DND-41 (cell line): ENCODE measurements at regions not wholly inside any gene's neighbourhood (a gene's known extent, or its start where the extent isn't known, plus 50 kb on each side); places are given as distances from the start of the nearest gene placed in this dataset.
"Not testable (repeated sequence)": the region's sequence is repeated elsewhere in the genome, so short reads cannot be mapped to it uniquely, and the experiment has no call there.

ENCODE experiments used
- ATAC-seq: fragments of 200-7000 bp; cut with Tn5 transposase; 3 replicates; pipeline ENCODE4 v1.9.1; 2021; ENCODE audit warnings: low read depth; ENCODE audit not compliant: insufficient read depth
- DNase-seq: peaks from one replicate; pipeline ENCODE4 v3.0.0-alpha.2; 2020
- H2AFZ ChIP-seq: 2 replicates; pipeline ENCODE4 v1.6.0; 2012; ENCODE audit warnings: low read depth, low read length
- H3K27ac ChIP-seq: 2 replicates; pipeline ENCODE4 v1.5.1; 2012; ENCODE audit warnings: low read length, inconsistent platforms
- H3K27me3 ChIP-seq: fragments of 200-600 bp; sonication (generic); 2 replicates; pipeline ENCODE4 v1.6.0; 2012; ENCODE audit warnings: low read length, mild to moderate bottlenecking, inconsistent platforms; ENCODE audit not compliant: insufficient read depth, poor library complexity
- H3K36me3 ChIP-seq: 2 replicates; pipeline ENCODE4 v1.5.1; 2012; ENCODE audit warnings: low read length, inconsistent platforms; ENCODE audit not compliant: insufficient read depth
- H3K4me1 ChIP-seq: 2 replicates; pipeline ENCODE4 v1.5.1; 2012; ENCODE audit warnings: mild to moderate bottlenecking, low read length; ENCODE audit not compliant: insufficient read depth
- H3K4me2 ChIP-seq: 2 replicates; pipeline ENCODE4 v1.6.0; 2012; ENCODE audit warnings: mild to moderate bottlenecking, moderate library complexity, low read length, inconsistent platforms; ENCODE audit not compliant: insufficient read depth
- H3K4me3 ChIP-seq, 2 experiments: fragments of 200-600 bp in 1 of 2; shearing (Covaris generic) in 1 of 2; 2 replicates each; pipeline ENCODE4 v1.5.1; 2012 to 2016; ENCODE audit warnings: inconsistent platforms in 2 of 2, low read length in 2 of 2, mild to moderate bottlenecking in 2 of 2, low read depth in 1 of 2, moderate library complexity in 1 of 2
- H3K79me2 ChIP-seq: 2 replicates; pipeline ENCODE4 v1.6.0; 2012; ENCODE audit warnings: low read length, inconsistent platforms; ENCODE audit not compliant: insufficient read depth
- H3K9ac ChIP-seq: 2 replicates; pipeline ENCODE4 v1.6.0; 2012; ENCODE audit warnings: low read depth, mild to moderate bottlenecking, inconsistent platforms, low read length, moderate library complexity
- H3K9me3 ChIP-seq: 2 replicates; pipeline ENCODE4 v1.5.1; 2012; ENCODE audit warnings: low read length, moderate library complexity, mild to moderate bottlenecking, inconsistent platforms; ENCODE audit not compliant: insufficient read depth, severe bottlenecking
- H4K20me1 ChIP-seq: 2 replicates; pipeline ENCODE4 v1.6.0; 2012; ENCODE audit warnings: low read length; ENCODE audit not compliant: insufficient read depth
- CTCF ChIP-seq: IDR thresholded peaks from 2 replicates; pipeline ENCODE4 v1.5.1; 2012; ENCODE audit warnings: borderline replicate concordance, low read length, moderate library complexity, mild to moderate bottlenecking; ENCODE audit not compliant: poor library complexity, severe bottlenecking; ENCODE audit errors: extremely low read depth
- EZH2 ChIP-seq: IDR thresholded peaks from 3 replicates; pipeline ENCODE4 v1.6.1; 2012; ENCODE audit warnings: borderline replicate concordance, low read depth, mild to moderate bottlenecking, moderate library complexity, low read length, inconsistent platforms; ENCODE audit not compliant: severe bottlenecking

DNA sequence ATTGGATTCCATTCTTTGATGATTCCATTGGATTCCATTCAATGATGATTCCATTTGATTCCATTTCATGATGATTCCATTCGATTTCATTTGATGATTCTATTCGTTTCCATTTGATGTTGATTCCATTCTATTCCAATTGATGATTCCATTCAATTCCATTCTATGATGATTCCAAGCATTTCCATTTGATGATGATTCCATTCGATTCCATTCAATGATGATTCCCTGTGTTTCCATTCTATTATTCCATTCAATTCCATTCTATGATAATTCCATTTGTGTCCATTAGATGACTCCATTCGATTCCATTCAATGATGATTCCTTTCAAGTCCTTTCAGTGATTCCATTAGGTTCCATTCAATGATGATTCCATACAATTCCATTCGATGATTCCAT, 1090.5 kb downstream of the RPIA start:
- Histone ChIP-seq H3K79me2 (no peaks in the 10 kb centered on the region), H3K9ac (no peak overlapping the region), H3K9me3 (peaks cover 86% of the 10 kb centered on the region), H3K4me2 (no peak overlapping the region), H3K27me3 (no peaks in the 10 kb centered on the region), H3K36me3 (no peaks in the 10 kb centered on the region), H3K27ac (no peak overlapping the region), H2AFZ (no peak overlapping the region), H3K4me3 (no peak overlapping the region), H4K20me1 (no peaks in the 10 kb centered on the region), H3K4me1 (no peaks in the 10 kb centered on the region)
- DNase-seq (no peak), ATAC-seq (no peak)
- TF ChIP-seq EZH2 (no peak), CTCF (no peak)

DNA sequence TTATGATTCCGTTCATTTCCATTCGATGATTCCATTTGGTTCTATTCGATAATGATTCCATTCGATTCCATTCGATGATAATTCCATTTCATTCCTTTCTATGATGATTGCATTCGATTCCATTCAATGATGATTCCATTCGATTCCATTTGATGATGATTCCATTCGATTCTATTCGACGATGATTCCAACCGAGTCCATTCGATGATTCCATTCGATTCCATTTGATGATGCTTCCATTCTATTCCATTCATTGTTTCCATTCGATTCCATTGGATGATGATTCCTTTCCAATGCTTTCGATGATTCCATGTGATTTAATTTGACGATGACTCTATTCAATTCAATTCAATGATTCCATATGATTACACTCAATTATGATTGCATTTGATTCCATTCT, 1093.5 kb downstream of the RPIA start:
- Histone ChIP-seq H3K9ac (no peak overlapping the region), H3K27ac (no peak overlapping the region), H3K79me2 (no peaks in the 10 kb centered on the region), H2AFZ (no peak overlapping the region), H3K36me3 (no peaks in the 10 kb centered on the region), H4K20me1 (no peaks in the 10 kb centered on the region), H3K4me1 (no peaks in the 10 kb centered on the region), H3K27me3 (no peaks in the 10 kb centered on the region), H3K4me2 (no peak overlapping the region), H3K9me3 (peaks cover 84% of the 10 kb centered on the region), H3K4me3 (no peak overlapping the region)
- ATAC-seq (no peak), DNase-seq (no peak)
- TF ChIP-seq EZH2 = no peak
- no peak for TF ChIP-seq CTCF

- peaks cover 84% of the 10 kb centered on the region for H3K9me3 ChIP-seq
- H3K79me2 ChIP-seq = not testable (repeated sequence)
Observed at GRCh38 chr2:89785528-89785927, 1094.1 kb downstream of the RPIA start.

GRCh38 chr2:89786642-89787041, 1095.2 kb downstream of the RPIA start:
- DNase-seq, H3K27me3 ChIP-seq, H2AFZ ChIP-seq, H3K79me2 ChIP-seq, H3K4me1 ChIP-seq, H3K4me3 ChIP-seq, H3K4me2 ChIP-seq, H4K20me1 ChIP-seq, H3K27ac ChIP-seq, ATAC-seq, H3K36me3 ChIP-seq, H3K9ac ChIP-seq: not testable (repeated sequence)
- H3K9me3 ChIP-seq = peaks cover 74% of the 10 kb centered on the region

More at GRCh38 chr2:89785528-89785927, 1094.1 kb downstream of the RPIA start:
- not testable (repeated sequence) for H2AFZ ChIP-seq, H3K4me3 ChIP-seq, DNase-seq, H3K4me2 ChIP-seq, H3K27ac ChIP-seq, H3K9ac ChIP-seq, ATAC-seq, H3K27me3 ChIP-seq, H3K4me1 ChIP-seq, H4K20me1 ChIP-seq, H3K36me3 ChIP-seq

DNA sequence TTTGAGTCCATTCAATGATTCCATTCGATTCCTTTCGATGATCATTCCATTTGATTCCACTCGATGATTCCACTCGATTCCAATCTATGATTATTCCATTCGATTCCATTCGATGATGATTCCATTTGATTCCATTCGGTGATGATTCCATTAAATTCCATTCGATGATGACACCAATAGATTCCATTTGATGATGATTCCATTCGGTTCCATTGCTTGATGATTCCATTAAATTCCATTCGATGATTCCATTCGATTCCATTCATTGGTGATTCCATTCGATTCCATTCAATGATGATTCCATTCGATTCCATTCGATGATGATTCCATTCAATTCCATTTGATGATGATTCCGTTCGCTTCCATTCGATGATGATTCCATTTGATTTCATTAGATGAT, 1104.1 kb downstream of the RPIA start:
- H3K4me2 ChIP-seq, H4K20me1 ChIP-seq, H3K4me1 ChIP-seq, DNase-seq, H3K27ac ChIP-seq, H3K4me3 ChIP-seq, ATAC-seq, H2AFZ ChIP-seq, H3K79me2 ChIP-seq, H3K36me3 ChIP-seq, H3K27me3 ChIP-seq, H3K9ac ChIP-seq: not testable (repeated sequence)
- H3K9me3 ChIP-seq = peaks cover 57% of the 10 kb centered on the region
